ENCODE measurements at regions not wholly inside any gene's neighbourhood (a gene's known extent, or its start where the extent isn't known, plus 50 kb on each side); places are given as distances from the start of the nearest gene placed in this dataset.

GRCh38 chr11:70517988-70518907, 119.9 kb downstream of the CTTN start:
- Histone ChIP-seq H3K4me3 (ENCODE audit: low read depth, low read length) (no peak overlapping the region), H3K9me3 (ENCODE audit: control insufficient read depth, insufficient read depth, low read length) (peaks cover 2% of the 10 kb centered on the region), H3K27me3 (ENCODE audit: control insufficient read depth, insufficient read depth, low read length) (no peaks in the 10 kb centered on the region), H3K4me1 (ENCODE audit: control insufficient read depth, insufficient read depth, low read length) (peaks cover 27% of the 10 kb centered on the region), H3K27ac (ENCODE audit: low read depth, low read length) (no peak overlapping the region), H3K36me3 (ENCODE audit: control insufficient read depth, insufficient read depth, low read length) (no peaks in the 10 kb centered on the region)
- peak in 1 of 6 donors; percentile 42 for DNase-seq (ENCODE audit: low read depth in 4 of 6, low spot score in 6 of 6)
- WGBS (ENCODE audit: insufficient coverage), result 85% methylated on average over 20 of the region's 22 CpGs

- H3K9me3 ChIP-seq (ENCODE audit: control insufficient read depth, insufficient read depth, low read length), result no peaks in the 10 kb centered on the region
- H3K4me1 ChIP-seq (ENCODE audit: control insufficient read depth, insufficient read depth, low read length), result peaks cover 36% of the 10 kb centered on the region
- WGBS (ENCODE audit: insufficient coverage), result 84% methylated on average over 8 of the region's 8 CpGs
- DNase-seq (ENCODE audit: low read depth in 4 of 6, low spot score in 6 of 6), result no peak
- H3K27ac ChIP-seq (ENCODE audit: low read depth, low read length), result no peak overlapping the region
- H3K36me3 ChIP-seq (ENCODE audit: control insufficient read depth, insufficient read depth, low read length), result no peaks in the 10 kb centered on the region
- H3K4me3 ChIP-seq (ENCODE audit: low read depth, low read length), result no peak overlapping the region
- no peaks in the 10 kb centered on the region for H3K27me3 ChIP-seq (ENCODE audit: control insufficient read depth, insufficient read depth, low read length)
Measured at GRCh38 chr11:70519117-70519516, 120.8 kb downstream of the CTTN start.

GRCh38 chr11:70521475-70522308, 123.4 kb downstream of the CTTN start:
- no peaks in the 10 kb centered on the region for H3K27me3 ChIP-seq (ENCODE audit: control insufficient read depth, insufficient read depth, low read length)
- H3K9me3 ChIP-seq (ENCODE audit: control insufficient read depth, insufficient read depth, low read length), result no peaks in the 10 kb centered on the region
- peak in 2 of 6 donors; percentile 65 to 95 for DNase-seq (ENCODE audit: low read depth in 4 of 6, low spot score in 6 of 6)
- no peaks in the 10 kb centered on the region for H3K36me3 ChIP-seq (ENCODE audit: control insufficient read depth, insufficient read depth, low read length)
- 36% methylated on average over 17 of the region's 22 CpGs for WGBS (ENCODE audit: insufficient coverage)
- H3K27ac ChIP-seq (ENCODE audit: low read depth, low read length), result peak overlapping the region; percentile 48
- H3K4me3 ChIP-seq (ENCODE audit: low read depth, low read length), result no peak overlapping the region
- H3K4me1 ChIP-seq (ENCODE audit: control insufficient read depth, insufficient read depth, low read length), result peaks cover 60% of the 10 kb centered on the region

- Histone ChIP-seq H3K9me3 (ENCODE audit: control insufficient read depth, insufficient read depth, low read length) (no peaks in the 10 kb centered on the region), H3K4me1 (ENCODE audit: control insufficient read depth, insufficient read depth, low read length) (peaks cover 66% of the 10 kb centered on the region), H3K27ac (ENCODE audit: low read depth, low read length) (peak overlapping the region; percentile 48), H3K27me3 (ENCODE audit: control insufficient read depth, insufficient read depth, low read length) (no peaks in the 10 kb centered on the region), H3K4me3 (ENCODE audit: low read depth, low read length) (no peak overlapping the region), H3K36me3 (ENCODE audit: control insufficient read depth, insufficient read depth, low read length) (no peaks in the 10 kb centered on the region)
- WGBS (ENCODE audit: insufficient coverage), result 28% methylated on average over 5 of the region's 6 CpGs
- no peak for DNase-seq (ENCODE audit: low read depth in 4 of 6, low spot score in 6 of 6)
Measured at GRCh38 chr11:70522309-70522592, 123.9 kb downstream of the CTTN start.

GRCh38 chr11:70522593-70523311, 124.4 kb downstream of the CTTN start:
- Histone ChIP-seq H3K27me3 (ENCODE audit: control insufficient read depth, insufficient read depth, low read length) (no peaks in the 10 kb centered on the region), H3K36me3 (ENCODE audit: control insufficient read depth, insufficient read depth, low read length) (no peaks in the 10 kb centered on the region), H3K4me1 (ENCODE audit: control insufficient read depth, insufficient read depth, low read length) (peaks cover 71% of the 10 kb centered on the region), H3K27ac (ENCODE audit: low read depth, low read length) (peak overlapping the region; percentile 48), H3K4me3 (ENCODE audit: low read depth, low read length) (no peak overlapping the region), H3K9me3 (ENCODE audit: control insufficient read depth, insufficient read depth, low read length) (no peaks in the 10 kb centered on the region)
- peak in 2 of 6 donors; percentile 55 to 85 for DNase-seq (ENCODE audit: low read depth in 4 of 6, low spot score in 6 of 6)
- 6% methylated on average over 20 of the region's 26 CpGs for whole genome bisulfite sequencing (ENCODE audit: insufficient coverage)

GRCh38 chr11:70523384-70524095, 125.2 kb downstream of the CTTN start:
- Histone ChIP-seq H3K27ac (ENCODE audit: low read depth, low read length) (peak overlapping the region; percentile 47), H3K4me1 (ENCODE audit: control insufficient read depth, insufficient read depth, low read length) (peaks cover 79% of the 10 kb centered on the region), H3K9me3 (ENCODE audit: control insufficient read depth, insufficient read depth, low read length) (no peaks in the 10 kb centered on the region), H3K4me3 (ENCODE audit: low read depth, low read length) (no peak overlapping the region), H3K36me3 (ENCODE audit: control insufficient read depth, insufficient read depth, low read length) (peaks cover 6% of the 10 kb centered on the region), H3K27me3 (ENCODE audit: control insufficient read depth, insufficient read depth, low read length) (no peaks in the 10 kb centered on the region)
- no peak for DNase-seq (ENCODE audit: low read depth in 4 of 6, low spot score in 6 of 6)
- 62% methylated on average over 13 of the region's 15 CpGs for WGBS (ENCODE audit: insufficient coverage)

GRCh38 chr11:70524096-70524922, 126.0 kb downstream of the CTTN start:
- H3K4me3 ChIP-seq (ENCODE audit: low read depth, low read length), result no peak overlapping the region
- H3K36me3 ChIP-seq (ENCODE audit: control insufficient read depth, insufficient read depth, low read length), result peaks cover 6% of the 10 kb centered on the region
- no peaks in the 10 kb centered on the region for H3K27me3 ChIP-seq (ENCODE audit: control insufficient read depth, insufficient read depth, low read length)
- no peaks in the 10 kb centered on the region for H3K9me3 ChIP-seq (ENCODE audit: control insufficient read depth, insufficient read depth, low read length)
- H3K4me1 ChIP-seq (ENCODE audit: control insufficient read depth, insufficient read depth, low read length), result peaks cover 82% of the 10 kb centered on the region
- WGBS (ENCODE audit: insufficient coverage), result 74% methylated on average over 14 of the region's 21 CpGs
- H3K27ac ChIP-seq (ENCODE audit: low read depth, low read length), result no peak overlapping the region
- no peak for DNase-seq (ENCODE audit: low read depth in 4 of 6, low spot score in 6 of 6)

GRCh38 chr11:70525006-70525405, 126.7 kb downstream of the CTTN start:
- H3K4me1 ChIP-seq (ENCODE audit: control insufficient read depth, insufficient read depth, low read length), result peaks cover 82% of the 10 kb centered on the region
- no peaks in the 10 kb centered on the region for H3K9me3 ChIP-seq (ENCODE audit: control insufficient read depth, insufficient read depth, low read length)
- H3K27me3 ChIP-seq (ENCODE audit: control insufficient read depth, insufficient read depth, low read length), result no peaks in the 10 kb centered on the region
- peaks cover 6% of the 10 kb centered on the region for H3K36me3 ChIP-seq (ENCODE audit: control insufficient read depth, insufficient read depth, low read length)
- WGBS (ENCODE audit: insufficient coverage), result 62% methylated on average over 9 of the region's 9 CpGs
- H3K4me3 ChIP-seq (ENCODE audit: low read depth, low read length), result no peak overlapping the region
- no peak overlapping the region for H3K27ac ChIP-seq (ENCODE audit: low read depth, low read length)
- DNase-seq (ENCODE audit: low read depth in 4 of 6, low spot score in 6 of 6), result peak in 2 of 6 donors; percentile 48 to 54
